ENCODE measurements at regions not wholly inside any gene's neighbourhood (a gene's known extent, or its start where the extent isn't known, plus 50 kb on each side); places are given as distances from the start of the nearest gene placed in this dataset.

- no peak overlapping the region for H2AFZ ChIP-seq
- no peaks in the 10 kb centered on the region for H3K36me3 ChIP-seq (ENCODE audit: insufficient read depth)
- Mint-ChIP-seq H3K27ac (no peak overlapping the region), H3K4me1 (peaks cover 3% of the 10 kb centered on the region; the same call in 2 of the 3 replicates), H3K9me3 (peaks cover 68% of the 10 kb centered on the region), H3K4me3 (no peak overlapping the region), H3K36me3 (ENCODE audit: low read depth) (peaks cover 3% of the 10 kb centered on the region; the same call in 1 of the 3 replicates), H3K27me3 (ENCODE audit: insufficient read depth, low read depth, poor library complexity) (peaks cover 5% of the 10 kb centered on the region)
- H3K79me2 ChIP-seq (replicated peaks; ENCODE audit: insufficient read depth), result no peaks in the 10 kb centered on the region
- peaks cover 4% of the 10 kb centered on the region for H3K4me1 ChIP-seq (ENCODE audit: insufficient read depth)
- H3K4me2 ChIP-seq, result no peak overlapping the region
- no peaks in the 10 kb centered on the region for H3F3A ChIP-seq (replicated peaks; ENCODE audit: low read depth)
- H3K9me2 ChIP-seq (ENCODE audit: insufficient read depth), result 0 out of 2 replicates have a peak, but pooled peaks cover 3% of the 10 kb centered on the region
- no peak overlapping the region for H3K27ac ChIP-seq (ENCODE audit: low read depth)
- DNase-seq (ENCODE audit: low spot score), result no peak
- H3K4me3 ChIP-seq, result no peak overlapping the region
- no peak for TF ChIP-seq REST (IDR thresholded peaks at IDR 0.05; ENCODE audit: unreplicated experiment)
- TF ChIP-seq JUNB (IDR thresholded peaks at IDR 0.05; ENCODE audit: unreplicated experiment), result no peak
- no peak for TF ChIP-seq CREB1 (CRISPR knock-in tag; IDR thresholded peaks at IDR 0.05; ENCODE audit: low read depth)
- no peak for TF ChIP-seq POLR2AphosphoS5 (IDR thresholded peaks at IDR 0.05; ENCODE audit: low read depth)
- TF ChIP-seq CTCF (conservative IDR thresholded peaks at IDR 0.05; ENCODE audit: low read depth in 2 of 2), result no peak
- no peak for TF ChIP-seq ZNF114 (CRISPR knock-in tag; IDR thresholded peaks at IDR 0.05)
- no peak for TF ChIP-seq EZH2phosphoT487 (IDR thresholded peaks at IDR 0.05; ENCODE audit: unreplicated experiment)
- TF ChIP-seq NANOG (IDR thresholded peaks at IDR 0.05; ENCODE audit: borderline replicate concordance), result no peak
- ATAC-seq, result no peak
- H3K27me3 ChIP-seq (ENCODE audit: insufficient read depth), result no peaks in the 10 kb centered on the region
- H4K20me1 ChIP-seq (replicated peaks; ENCODE audit: insufficient read depth), result no peaks in the 10 kb centered on the region
Observed at GRCh38 chr19:23523863-23524262, 128.6 kb upstream of the ZNF91 start.

GRCh38 chr19:23522431-23522830 lies 127.2 kb upstream of the ZNF91 start:
- H3K4me1 Mint-ChIP-seq, result peaks cover 10% of the 10 kb centered on the region

More at GRCh38 chr19:23522431-23522830, 127.2 kb upstream of the ZNF91 start:
- DNase-seq (ENCODE audit: low spot score), result no peak
- Mint-ChIP-seq H3K27ac (no peak overlapping the region), H3K36me3 (ENCODE audit: low read depth) (no peaks in the 10 kb centered on the region; the same call in 2 of the 3 replicates), H3K4me3 (no peak overlapping the region), H3K9me3 (peaks cover 63% of the 10 kb centered on the region), H3K27me3 (ENCODE audit: insufficient read depth, low read depth, poor library complexity) (peaks cover 5% of the 10 kb centered on the region)
- Histone ChIP-seq H3K36me3 (ENCODE audit: insufficient read depth) (no peaks in the 10 kb centered on the region), H3K9me2 (ENCODE audit: insufficient read depth) (0 out of 2 replicates have a peak, but pooled peaks cover 3% of the 10 kb centered on the region), H3K79me2 (replicated peaks; ENCODE audit: insufficient read depth) (no peaks in the 10 kb centered on the region), H3K27ac (ENCODE audit: low read depth) (no peak overlapping the region), H2AFZ (no peak overlapping the region), H3K27me3 (ENCODE audit: insufficient read depth) (no peaks in the 10 kb centered on the region), H3K4me1 (ENCODE audit: insufficient read depth) (peaks cover 13% of the 10 kb centered on the region), H3K4me2 (no peak overlapping the region), H3F3A (replicated peaks; ENCODE audit: low read depth) (no peaks in the 10 kb centered on the region), H3K4me3 (no peak overlapping the region), H4K20me1 (replicated peaks; ENCODE audit: insufficient read depth) (no peaks in the 10 kb centered on the region)
- ATAC-seq, result no peak
- no peak for TF ChIP-seq EZH2phosphoT487 (IDR thresholded peaks at IDR 0.05; ENCODE audit: unreplicated experiment)
- TF ChIP-seq STAT1 (IDR thresholded peaks at IDR 0.05; ENCODE audit: unreplicated experiment), result no peak
- no peak for TF ChIP-seq ETS1 (IDR thresholded peaks at IDR 0.05)
- no peak for TF ChIP-seq CTCF (conservative IDR thresholded peaks at IDR 0.05; ENCODE audit: low read depth in 2 of 2)
- TF ChIP-seq ZNF331 (CRISPR knock-in tag; IDR thresholded peaks at IDR 0.05; ENCODE audit: low read depth), result no peak
- no peak for TF ChIP-seq REST (IDR thresholded peaks at IDR 0.05; ENCODE audit: unreplicated experiment)
